HEK293T (cell line): ENCODE measurements at regions not wholly inside any gene's neighbourhood (a gene's known extent, or its start where the extent isn't known, plus 50 kb on each side); places are given as distances from the start of the nearest gene placed in this dataset.

Experiments used
- BHLHE40 ChIP-seq: fragments of 450-650 bp; IDR thresholded peaks from 2 replicates; pipeline ENCODE4 v1.6.1; 2016; ENCODE audit warnings: mild to moderate bottlenecking, moderate library complexity, borderline replicate concordance
- SUZ12 ChIP-seq: fragments of 450-650 bp; IDR thresholded peaks from 2 replicates; pipeline ENCODE4 v1.6.1; 2016; ENCODE audit warnings: mild to moderate bottlenecking
- TARDBP ChIP-seq: fragments of 450-650 bp; IDR thresholded peaks from 2 replicates; pipeline ENCODE4 v1.6.1; 2016

DNA sequence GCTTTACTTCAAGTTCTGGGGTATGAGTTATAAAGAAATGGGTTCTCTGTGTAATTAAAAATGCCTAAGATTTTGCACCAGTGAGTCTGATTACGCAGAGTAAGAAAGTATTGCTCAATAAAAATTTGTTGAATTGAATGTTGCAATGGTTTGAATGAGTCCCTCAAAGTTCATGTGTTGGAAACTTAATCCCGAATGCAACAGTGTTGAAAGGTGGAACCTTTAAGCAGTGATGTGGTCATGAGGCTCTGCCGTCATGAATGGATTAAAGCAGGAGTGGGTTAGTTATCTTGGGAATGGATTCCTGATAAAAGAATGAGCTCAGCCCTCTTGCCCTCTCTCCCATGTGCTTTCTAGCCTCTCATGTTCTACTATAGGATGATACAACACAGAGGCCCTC lies 52.6 kb upstream of the SESN3 start:
- TF ChIP-seq SUZ12 (no peak), TARDBP (no peak), BHLHE40 (no peak)
